ENCODE measurements at regions not wholly inside any gene's neighbourhood (a gene's known extent, or its start where the extent isn't known, plus 50 kb on each side); places are given as distances from the start of the nearest gene placed in this dataset.

DNA sequence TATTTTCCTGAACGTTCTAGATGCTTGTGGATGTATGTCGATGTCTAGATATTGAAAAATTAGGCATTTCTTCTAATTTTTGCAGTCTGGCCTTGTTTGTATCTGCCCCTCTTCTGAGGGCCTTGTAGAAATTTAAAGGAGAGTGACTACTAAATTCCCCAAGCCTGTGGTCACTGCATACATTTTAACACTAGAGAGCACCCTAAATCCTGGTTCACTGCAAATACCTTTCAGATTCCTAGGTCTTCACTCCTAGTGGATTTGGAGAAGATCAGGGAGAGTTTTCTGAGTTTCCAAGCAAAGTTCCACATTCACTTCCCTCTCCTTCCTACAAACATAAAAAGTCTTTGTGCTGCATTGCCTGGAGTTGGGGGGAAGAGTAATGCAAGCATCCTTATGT lies 1272.5 kb downstream of the OLFM4 start:
- in situ Hi-C loops (cut with HindIII; ENCODE audit: low pct_ligation_motif_present, low sequenced_read_pairs), result no loop called here
- H3K27ac ChIP-seq, result no peak overlapping the region
- H3K27me3 ChIP-seq (replicated peaks), result no peaks in the 10 kb centered on the region
- H3K4me3 ChIP-seq (ENCODE audit: low read depth, low read length), result no peak overlapping the region
- DNase-seq, result no peak
- no peaks in the 10 kb centered on the region for H3K36me3 ChIP-seq (replicated peaks)
- TF ChIP-seq, protein P1, sequence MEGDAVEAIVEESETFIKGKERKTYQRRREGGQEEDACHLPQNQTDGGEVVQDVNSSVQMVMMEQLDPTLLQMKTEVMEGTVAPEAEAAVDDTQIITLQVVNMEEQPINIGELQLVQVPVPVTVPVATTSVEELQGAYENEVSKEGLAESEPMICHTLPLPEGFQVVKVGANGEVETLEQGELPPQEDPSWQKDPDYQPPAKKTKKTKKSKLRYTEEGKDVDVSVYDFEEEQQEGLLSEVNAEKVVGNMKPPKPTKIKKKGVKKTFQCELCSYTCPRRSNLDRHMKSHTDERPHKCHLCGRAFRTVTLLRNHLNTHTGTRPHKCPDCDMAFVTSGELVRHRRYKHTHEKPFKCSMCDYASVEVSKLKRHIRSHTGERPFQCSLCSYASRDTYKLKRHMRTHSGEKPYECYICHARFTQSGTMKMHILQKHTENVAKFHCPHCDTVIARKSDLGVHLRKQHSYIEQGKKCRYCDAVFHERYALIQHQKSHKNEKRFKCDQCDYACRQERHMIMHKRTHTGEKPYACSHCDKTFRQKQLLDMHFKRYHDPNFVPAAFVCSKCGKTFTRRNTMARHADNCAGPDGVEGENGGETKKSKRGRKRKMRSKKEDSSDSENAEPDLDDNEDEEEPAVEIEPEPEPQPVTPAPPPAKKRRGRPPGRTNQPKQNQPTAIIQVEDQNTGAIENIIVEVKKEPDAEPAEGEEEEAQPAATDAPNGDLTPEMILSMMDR (IDR thresholded peaks at IDR 0.05; ENCODE audit: low read depth, low read length, missing control alignments), result no peak

DNA sequence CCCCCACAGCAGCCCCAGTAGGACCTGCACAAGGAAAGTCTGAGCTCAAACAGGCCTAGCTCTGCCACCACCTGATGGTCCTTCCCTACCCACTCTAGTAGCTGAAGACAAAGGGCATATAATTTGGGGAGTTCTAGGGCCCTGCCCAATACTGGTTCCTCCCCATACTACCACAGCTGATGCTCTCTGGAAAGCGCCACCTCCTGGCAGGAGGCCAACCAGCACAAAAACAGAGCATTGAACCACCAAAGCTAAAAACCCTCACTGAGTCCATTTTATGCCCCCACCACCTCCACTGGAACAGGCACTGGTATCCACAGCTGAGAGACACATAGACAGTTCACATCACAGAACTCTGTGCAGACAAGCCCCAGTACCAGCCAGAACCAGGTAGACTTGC lies 1276.8 kb downstream of the OLFM4 start:
- Histone ChIP-seq H3K27me3 (replicated peaks) (no peaks in the 10 kb centered on the region), H3K27ac (no peak overlapping the region), H3K36me3 (replicated peaks) (no peaks in the 10 kb centered on the region), H3K4me3 (ENCODE audit: low read depth, low read length) (no peak overlapping the region)
- TF ChIP-seq, protein P1 (IDR thresholded peaks at IDR 0.05; ENCODE audit: low read depth, low read length, missing control alignments), result no peak
- in situ Hi-C loops (cut with HindIII; ENCODE audit: low pct_ligation_motif_present, low sequenced_read_pairs), result no loop called here
- DNase-seq, result no peak

DNA sequence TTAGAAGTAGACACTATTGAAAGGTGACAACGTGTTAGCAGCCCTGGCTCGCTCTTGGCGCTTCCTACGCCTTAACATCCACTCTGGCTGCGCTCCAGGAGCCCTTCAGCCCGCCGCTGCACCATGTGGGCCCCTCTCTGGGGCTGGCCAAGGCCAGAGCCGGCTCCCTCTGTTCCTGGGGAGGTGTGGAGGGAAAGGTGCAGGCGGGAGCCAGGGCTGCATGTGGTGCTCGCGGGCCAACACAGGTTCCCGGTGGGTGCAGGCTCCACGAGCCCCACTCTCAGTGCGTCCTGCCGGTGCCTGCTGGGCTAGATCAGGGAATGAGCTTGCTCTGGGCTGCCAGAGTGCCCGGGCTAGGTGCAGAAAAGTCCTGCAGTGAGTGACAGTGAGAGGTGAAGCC lies 1284.3 kb downstream of the OLFM4 start:
- DNase-seq, result no peak
- no peak overlapping the region for H3K27ac ChIP-seq
- H3K36me3 ChIP-seq (replicated peaks), result no peaks in the 10 kb centered on the region
- H3K4me3 ChIP-seq (ENCODE audit: low read depth, low read length), result no peak overlapping the region
- in situ Hi-C loops (cut with HindIII; ENCODE audit: low pct_ligation_motif_present, low sequenced_read_pairs), result no loop called here
- TF ChIP-seq, protein P1 (IDR thresholded peaks at IDR 0.05; ENCODE audit: low read depth, low read length, missing control alignments), result no peak
- H3K27me3 ChIP-seq (replicated peaks), result no peaks in the 10 kb centered on the region

DNA sequence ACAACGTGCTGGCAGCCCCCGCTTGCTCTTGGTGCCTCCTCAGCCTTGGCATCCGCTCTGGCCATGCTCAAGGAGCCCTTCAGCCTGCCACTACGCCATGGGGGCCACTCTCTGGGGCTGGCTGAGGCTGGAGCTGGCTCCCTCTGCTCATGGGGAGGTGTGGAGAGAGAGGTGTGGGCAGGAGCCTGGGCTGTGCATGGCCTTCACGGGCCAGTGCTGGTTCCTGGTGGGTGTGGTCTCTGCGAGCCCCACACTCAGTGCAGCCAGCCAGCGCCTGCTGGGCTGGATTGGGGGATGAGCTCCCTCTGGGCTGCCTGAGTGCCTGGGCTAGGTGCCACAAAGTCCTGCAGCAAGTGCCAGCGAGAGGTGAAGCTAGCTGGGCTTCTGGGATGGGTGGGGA lies 1289.1 kb downstream of the OLFM4 start:
- TF ChIP-seq, protein P1 (IDR thresholded peaks at IDR 0.05; ENCODE audit: low read depth, low read length, missing control alignments), result no peak
- Histone ChIP-seq H3K4me3 (ENCODE audit: low read depth, low read length) (no peak overlapping the region), H3K36me3 (replicated peaks) (no peaks in the 10 kb centered on the region), H3K27me3 (replicated peaks) (no peaks in the 10 kb centered on the region), H3K27ac (no peak overlapping the region)
- in situ Hi-C loops (cut with HindIII; ENCODE audit: low pct_ligation_motif_present, low sequenced_read_pairs), result no loop called here
- no peak for DNase-seq

DNA sequence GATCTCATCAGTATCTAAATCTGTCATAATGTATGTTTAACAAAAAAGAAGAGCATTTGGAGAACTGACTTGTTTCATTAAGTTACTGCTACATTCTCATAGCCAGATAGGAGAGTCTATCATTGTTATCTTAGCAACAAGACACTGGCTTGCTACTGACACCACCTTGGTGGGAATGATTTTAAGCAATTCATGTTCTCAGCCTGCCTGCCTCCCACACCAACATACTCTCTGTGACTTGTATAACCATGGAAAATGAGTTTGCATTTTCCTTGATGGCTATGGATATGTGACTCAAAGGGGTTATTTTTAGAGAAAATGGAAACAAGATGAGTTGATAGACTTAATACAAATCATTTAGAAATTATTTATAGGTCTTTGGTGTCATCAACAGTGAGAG lies 1308.9 kb downstream of the OLFM4 start:
- no peak overlapping the region for H3K4me3 ChIP-seq (ENCODE audit: low read depth, low read length)
- no peak overlapping the region for H3K27ac ChIP-seq
- TF ChIP-seq, protein P1 (IDR thresholded peaks at IDR 0.05; ENCODE audit: low read depth, low read length, missing control alignments), result no peak
- in situ Hi-C loops (cut with HindIII; ENCODE audit: low pct_ligation_motif_present, low sequenced_read_pairs), result no loop called here
- no peaks in the 10 kb centered on the region for H3K27me3 ChIP-seq (replicated peaks)
- no peak for DNase-seq
- H3K36me3 ChIP-seq (replicated peaks), result no peaks in the 10 kb centered on the region

DNA sequence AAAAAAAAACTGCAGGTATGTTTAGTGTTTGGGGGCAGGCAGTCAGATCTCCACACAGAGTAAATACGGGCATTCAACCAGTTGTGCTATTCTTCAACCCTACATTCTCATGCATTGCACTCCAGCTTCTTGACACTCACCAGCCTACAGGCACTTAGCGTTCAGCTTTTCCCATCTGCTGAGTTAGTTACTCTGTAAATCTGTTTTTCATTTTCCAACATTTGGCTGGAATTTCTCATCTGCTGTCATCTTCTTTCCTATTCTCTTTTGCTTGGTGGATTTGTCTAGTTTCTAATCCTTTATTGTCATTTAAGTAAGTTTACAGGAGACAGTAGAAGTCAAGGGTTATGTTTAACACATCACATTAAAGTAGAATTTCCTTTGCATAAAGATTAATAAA lies 1318.9 kb downstream of the OLFM4 start:
- H3K4me3 ChIP-seq (ENCODE audit: low read depth, low read length), result no peak overlapping the region
- in situ Hi-C loops (cut with HindIII; ENCODE audit: low pct_ligation_motif_present, low sequenced_read_pairs), result no loop called here

More for the DNA sequence above, 1318.9 kb downstream of the OLFM4 start:
- no peaks in the 10 kb centered on the region for H3K36me3 ChIP-seq (replicated peaks)
- no peak for DNase-seq
- no peak overlapping the region for H3K27ac ChIP-seq
- TF ChIP-seq, protein P1 (IDR thresholded peaks at IDR 0.05; ENCODE audit: low read depth, low read length, missing control alignments), result no peak
- no peaks in the 10 kb centered on the region for H3K27me3 ChIP-seq (replicated peaks)
